CD4-positive, CD25-positive, alpha-beta regulatory T cell (primary cell): ENCODE measurements at regions not wholly inside any gene's neighbourhood (a gene's known extent, or its start where the extent isn't known, plus 50 kb on each side); places are given as distances from the start of the nearest gene placed in this dataset.

Experiments used
- ATAC-seq, 2 donors: fragments of 150-1000 bp; cut with Tn5 transposase; one replicate each; pipeline ENCODE4 v1.10.0; 2021; ENCODE audit warnings: low read depth in 2 of 2, moderate number of reproducible peaks in 2 of 2, moderate library complexity in 1 of 2
- DNase-seq, 3 donors: peaks; one replicate each; pipeline versions ENCODE4 v3.0.0 to v3.0.0-alpha.2; 2012 to 2022; ENCODE audit warnings: mixed read lengths in 1 of 3
- H3K27ac ChIP-seq: one replicate; pipeline ENCODE4 v1.7.0; 2013; ENCODE audit warnings: mild to moderate bottlenecking, low read length; ENCODE audit not compliant: insufficient read depth, poor library complexity, severe bottlenecking
- H3K27me3 ChIP-seq: one replicate; pipeline ENCODE4 v1.7.0; 2013; ENCODE audit warnings: low read length; ENCODE audit not compliant: control insufficient read depth, insufficient read depth
- H3K36me3 ChIP-seq: one replicate; pipeline ENCODE4 v1.7.0; 2013; ENCODE audit warnings: mild to moderate bottlenecking, low read length, moderate library complexity; ENCODE audit not compliant: control insufficient read depth, insufficient read depth
- H3K4me1 ChIP-seq: 2 replicates; pipeline ENCODE4 v1.7.0; 2013; ENCODE audit warnings: mild to moderate bottlenecking, low read length; ENCODE audit not compliant: insufficient read depth, control insufficient read depth, poor library complexity, severe bottlenecking
- H3K4me3 ChIP-seq: one replicate; pipeline ENCODE4 v1.7.0; 2013; ENCODE audit warnings: low read depth, mild to moderate bottlenecking, low read length, moderate library complexity
- H3K9me3 ChIP-seq, 2 experiments: 1 replicate in 1 of 2; 2 replicates in 1 of 2; pipeline ENCODE4 v1.7.0; 2013; ENCODE audit warnings: low read length in 2 of 2, mild to moderate bottlenecking in 1 of 2, moderate library complexity in 1 of 2; ENCODE audit not compliant: control insufficient read depth in 2 of 2
- H3K27ac Mint-ChIP-seq, 3 donors: one replicate each; pipeline ENCODE4 v1.8.0; 2020 to 2022; ENCODE audit warnings: mild to moderate bottlenecking in 3 of 3, mixed read lengths in 3 of 3, moderate library complexity in 2 of 3
- H3K27me3 Mint-ChIP-seq: one replicate; pipeline ENCODE4 v1.8.0; 2022; ENCODE audit warnings: mild to moderate bottlenecking, mixed read lengths
- H3K36me3 Mint-ChIP-seq: one replicate; pipeline ENCODE4 v1.8.0; 2020; ENCODE audit warnings: mixed read lengths
- H3K4me1 Mint-ChIP-seq, 4 donors: one replicate each; pipeline ENCODE4 v1.8.0; 2020 to 2022; ENCODE audit warnings: mixed read lengths in 4 of 4, mild to moderate bottlenecking in 1 of 4
- H3K4me3 Mint-ChIP-seq, 4 donors: one replicate each; pipeline ENCODE4 v1.8.0; 2020 to 2022; ENCODE audit warnings: mild to moderate bottlenecking in 4 of 4, mixed read lengths in 4 of 4, moderate library complexity in 3 of 4
- H3K9me3 Mint-ChIP-seq, 7 donors: one replicate each; pipeline ENCODE4 v1.8.0; 2020 to 2022; ENCODE audit warnings: mixed read lengths in 7 of 7, mild to moderate bottlenecking in 3 of 7, moderate library complexity in 2 of 7

- Histone ChIP-seq H3K4me1 (no peaks in the 10 kb centered on the region), H3K36me3 (no peaks in the 10 kb centered on the region), H3K4me3 (no peak overlapping the region), H3K9me3 (no peaks in the 10 kb centered on the region), H3K27me3 (no peaks in the 10 kb centered on the region), H3K27ac (no peak overlapping the region)
- Mint-ChIP-seq H3K4me3 (no peak overlapping the region), H3K27ac (no peak overlapping the region), H3K9me3 (peaks cover 0 to 2% (median 0%) of the 10 kb centered on the region in 7 donors), H3K27me3 (no peaks in the 10 kb centered on the region), H3K36me3 (no peaks in the 10 kb centered on the region), H3K4me1 (peaks cover 0 to 1% (median under 1%) of the 10 kb centered on the region in 4 donors)
- ATAC-seq (no peak), DNase-seq (no peak)
These were observed 163.6 kb upstream of the PDE10A start for GRCh38 chr6:165826487-165827189.

- Histone ChIP-seq H3K36me3 (no peaks in the 10 kb centered on the region), H3K27ac (no peak overlapping the region), H3K4me1 (no peaks in the 10 kb centered on the region), H3K27me3 (no peaks in the 10 kb centered on the region), H3K4me3 (no peak overlapping the region), H3K9me3 (no peaks in the 10 kb centered on the region)
- Mint-ChIP-seq H3K4me1 (no peaks in the 10 kb centered on the region), H3K27me3 (peaks cover 3% of the 10 kb centered on the region), H3K27ac (no peak overlapping the region), H3K36me3 (no peaks in the 10 kb centered on the region), H3K9me3 (peaks cover 0 to 2% (median 0%) of the 10 kb centered on the region in 7 donors), H3K4me3 (no peak overlapping the region)
- ATAC-seq (no peak), DNase-seq (no peak)
These were observed 162.3 kb upstream of the PDE10A start for GRCh38 chr6:165825256-165825815.

GRCh38 chr6:165823609-165824326 is 160.7 kb upstream of the PDE10A start:
- no peak overlapping the region for H3K27ac ChIP-seq
- no peak for ATAC-seq
- H3K27me3 ChIP-seq, result no peaks in the 10 kb centered on the region

GRCh38 chr6:165822501-165822900 is 159.5 kb upstream of the PDE10A start:
- Mint-ChIP-seq H3K4me3 (no peak overlapping the region), H3K36me3 (no peaks in the 10 kb centered on the region), H3K4me1 (no peaks in the 10 kb centered on the region), H3K9me3 (peaks cover 0 to 2% (median 0%) of the 10 kb centered on the region in 7 donors), H3K27me3 (peaks cover 16% of the 10 kb centered on the region), H3K27ac (no peak overlapping the region)
- Histone ChIP-seq H3K27me3 (no peaks in the 10 kb centered on the region), H3K4me3 (no peak overlapping the region), H3K4me1 (no peaks in the 10 kb centered on the region), H3K9me3 (no peaks in the 10 kb centered on the region), H3K27ac (no peak overlapping the region), H3K36me3 (no peaks in the 10 kb centered on the region)
- DNase-seq, result no peak
- ATAC-seq, result no peak

More at GRCh38 chr6:165823609-165824326, 160.7 kb upstream of the PDE10A start:
- Mint-ChIP-seq H3K27ac (no peak overlapping the region), H3K27me3 (peaks cover 10% of the 10 kb centered on the region), H3K36me3 (no peaks in the 10 kb centered on the region), H3K4me3 (no peak overlapping the region), H3K4me1 (no peaks in the 10 kb centered on the region), H3K9me3 (peaks cover 0 to 2% (median 0%) of the 10 kb centered on the region in 7 donors)
- H3K4me3 ChIP-seq, result no peak overlapping the region
- H3K36me3 ChIP-seq, result no peaks in the 10 kb centered on the region
- no peak for DNase-seq
- no peaks in the 10 kb centered on the region for H3K9me3 ChIP-seq
- no peaks in the 10 kb centered on the region for H3K4me1 ChIP-seq

- Mint-ChIP-seq H3K9me3 (peaks cover 0 to 2% (median 0%) of the 10 kb centered on the region in 7 donors), H3K27me3 (peaks cover 21% of the 10 kb centered on the region), H3K4me1 (no peaks in the 10 kb centered on the region), H3K4me3 (no peak overlapping the region), H3K27ac (no peak overlapping the region), H3K36me3 (no peaks in the 10 kb centered on the region)
- Histone ChIP-seq H3K27ac (no peak overlapping the region), H3K27me3 (no peaks in the 10 kb centered on the region), H3K9me3 (no peaks in the 10 kb centered on the region), H3K4me3 (no peak overlapping the region), H3K36me3 (no peaks in the 10 kb centered on the region), H3K4me1 (no peaks in the 10 kb centered on the region)
- no peak for ATAC-seq
- DNase-seq, result no peak
These were observed 158.7 kb upstream of the PDE10A start for GRCh38 chr6:165821754-165822153.

- Histone ChIP-seq H3K9me3 (no peaks in the 10 kb centered on the region), H3K36me3 (no peaks in the 10 kb centered on the region), H3K27me3 (no peaks in the 10 kb centered on the region), H3K4me3 (no peak overlapping the region), H3K27ac (no peak overlapping the region), H3K4me1 (no peaks in the 10 kb centered on the region)
- ATAC-seq (no peak), DNase-seq (no peak)
- no peak overlapping the region for H3K27ac Mint-ChIP-seq
- H3K4me1 Mint-ChIP-seq, result no peaks in the 10 kb centered on the region
- no peak overlapping the region for H3K4me3 Mint-ChIP-seq
- H3K27me3 Mint-ChIP-seq, result peaks cover 29% of the 10 kb centered on the region
- H3K9me3 Mint-ChIP-seq, result peaks cover 0 to 5% (median 0%) of the 10 kb centered on the region in 7 donors
- no peaks in the 10 kb centered on the region for H3K36me3 Mint-ChIP-seq
These were observed 157.9 kb upstream of the PDE10A start for GRCh38 chr6:165820934-165821333.

- H3K9me3 ChIP-seq, result no peaks in the 10 kb centered on the region
- H3K4me3 Mint-ChIP-seq, result no peak overlapping the region
- H3K4me3 ChIP-seq, result no peak overlapping the region
- H3K36me3 ChIP-seq, result no peaks in the 10 kb centered on the region
- no peaks in the 10 kb centered on the region for H3K4me1 Mint-ChIP-seq
- no peaks in the 10 kb centered on the region for H3K27me3 ChIP-seq
- DNase-seq (no peak), ATAC-seq (no peak)
- H3K27ac Mint-ChIP-seq, result no peak overlapping the region
- no peaks in the 10 kb centered on the region for H3K36me3 Mint-ChIP-seq
- peaks cover 29% of the 10 kb centered on the region for H3K27me3 Mint-ChIP-seq
- no peak overlapping the region for H3K27ac ChIP-seq
- H3K4me1 ChIP-seq, result no peaks in the 10 kb centered on the region
- H3K9me3 Mint-ChIP-seq, result peaks cover 0 to 5% (median 0%) of the 10 kb centered on the region in 7 donors
These were observed 157.4 kb upstream of the PDE10A start for GRCh38 chr6:165820407-165820806.
